Activated naive CD4-positive, alpha-beta T cell treated with Interleukin-2 at 50 U/mL for 16 hours (primary cell): ENCODE measurements at regions not wholly inside any gene's neighbourhood (a gene's known extent, or its start where the extent isn't known, plus 50 kb on each side); places are given as distances from the start of the nearest gene placed in this dataset.

Experiments used
- DNase-seq: peaks from one replicate; pipeline ENCODE4 v3.0.0-alpha.2; 2020

- DNase-seq = no peak
These were observed 542.7 kb upstream of the RAB6C start for GRCh38 chr2:129436809-129437208.

DNA sequence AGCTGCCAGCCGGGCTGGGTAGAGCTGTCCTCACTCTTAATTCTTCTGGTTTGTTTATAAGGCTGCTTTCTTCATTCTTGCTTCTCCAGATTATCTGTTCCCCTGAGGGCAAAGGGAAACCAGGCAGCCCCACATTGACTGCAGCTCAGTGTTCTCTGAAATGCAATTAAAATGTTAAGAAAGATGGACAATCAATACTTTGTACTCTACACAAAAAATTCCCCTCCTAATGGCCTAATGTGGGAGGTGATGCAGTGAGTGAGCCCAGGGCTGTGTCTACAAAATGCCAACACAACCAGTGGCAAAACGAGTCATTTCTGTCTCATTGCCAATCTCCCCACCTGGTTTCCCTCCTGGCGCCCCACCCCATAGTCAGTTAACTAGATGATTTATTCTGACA, 541.7 kb upstream of the RAB6C start:
- no peak for DNase-seq

DNA sequence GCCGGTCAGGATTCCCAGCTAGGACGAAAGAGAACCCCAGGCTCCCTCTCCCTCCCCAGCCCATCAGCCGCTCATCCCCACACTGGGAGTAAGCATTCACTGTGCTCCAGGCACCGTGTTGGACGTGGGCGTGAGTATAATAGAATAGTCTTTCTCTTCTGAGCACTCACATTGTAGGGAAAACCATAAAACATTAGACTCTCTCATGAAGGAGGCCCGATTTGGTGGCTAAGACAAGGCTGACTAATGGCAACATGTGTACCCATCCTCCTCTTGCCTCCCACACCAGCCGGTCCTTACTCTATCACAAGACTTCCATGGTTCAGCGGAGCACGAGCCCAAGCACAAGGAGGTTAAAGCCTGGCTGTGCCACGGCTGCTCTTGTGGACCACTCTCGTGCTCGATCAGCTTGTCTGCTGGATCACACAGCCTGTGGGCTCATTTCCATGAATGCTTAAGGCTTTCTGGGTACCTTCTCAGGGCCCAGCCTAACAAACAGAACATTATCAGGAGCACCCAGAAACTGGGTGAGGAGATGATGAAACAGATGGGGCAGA, 540.9 kb upstream of the RAB6C start:
- no peak for DNase-seq

DNA sequence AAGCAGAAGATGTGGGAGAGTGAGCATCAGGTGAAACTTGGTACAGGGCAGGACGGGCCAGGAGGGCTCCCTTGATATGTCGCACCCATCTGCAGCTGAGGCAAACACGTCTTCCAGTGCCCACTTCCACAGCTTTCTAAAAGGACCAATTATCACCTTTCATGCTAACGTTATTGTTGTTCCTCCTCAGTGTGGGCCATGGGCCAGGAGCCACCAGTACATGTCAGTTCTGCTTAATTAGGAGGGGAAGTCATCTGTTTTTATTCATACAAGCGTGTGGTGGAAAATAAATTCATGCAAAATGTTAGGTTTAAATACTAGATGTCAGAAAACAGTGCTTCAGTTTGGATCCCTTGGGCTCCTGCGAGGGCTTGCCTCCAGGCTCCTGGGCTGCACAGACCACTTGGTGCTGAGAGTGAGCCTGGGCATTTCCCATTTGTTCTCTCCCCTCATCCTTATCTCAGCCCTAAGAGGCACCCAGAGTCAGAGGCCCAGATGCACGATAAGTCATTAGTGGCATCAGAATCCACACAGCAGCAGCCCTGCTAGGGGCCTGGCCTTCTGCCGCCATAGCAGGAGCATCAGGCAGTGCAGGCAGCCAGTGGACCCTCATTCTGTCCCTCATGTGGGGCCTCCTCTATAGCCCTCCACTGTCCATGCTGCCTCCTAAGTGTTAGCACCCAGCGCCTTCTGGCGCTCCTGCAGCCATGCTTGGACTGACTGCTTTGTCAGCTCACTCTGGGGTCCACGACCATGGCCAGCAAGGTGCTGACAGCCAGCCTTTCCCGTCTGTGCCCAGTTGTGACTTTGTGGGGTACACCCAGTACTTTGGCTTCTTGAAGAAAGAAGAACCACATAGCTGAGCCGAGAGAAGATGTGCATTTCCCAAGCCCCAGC, 539.8 kb upstream of the RAB6C start:
- DNase-seq = no peak

GRCh38 chr2:129441610-129442009, 537.9 kb upstream of the RAB6C start:
- DNase-seq = no peak

- no peak for DNase-seq
These were observed 536.1 kb upstream of the RAB6C start for GRCh38 chr2:129443235-129443864.

DNA sequence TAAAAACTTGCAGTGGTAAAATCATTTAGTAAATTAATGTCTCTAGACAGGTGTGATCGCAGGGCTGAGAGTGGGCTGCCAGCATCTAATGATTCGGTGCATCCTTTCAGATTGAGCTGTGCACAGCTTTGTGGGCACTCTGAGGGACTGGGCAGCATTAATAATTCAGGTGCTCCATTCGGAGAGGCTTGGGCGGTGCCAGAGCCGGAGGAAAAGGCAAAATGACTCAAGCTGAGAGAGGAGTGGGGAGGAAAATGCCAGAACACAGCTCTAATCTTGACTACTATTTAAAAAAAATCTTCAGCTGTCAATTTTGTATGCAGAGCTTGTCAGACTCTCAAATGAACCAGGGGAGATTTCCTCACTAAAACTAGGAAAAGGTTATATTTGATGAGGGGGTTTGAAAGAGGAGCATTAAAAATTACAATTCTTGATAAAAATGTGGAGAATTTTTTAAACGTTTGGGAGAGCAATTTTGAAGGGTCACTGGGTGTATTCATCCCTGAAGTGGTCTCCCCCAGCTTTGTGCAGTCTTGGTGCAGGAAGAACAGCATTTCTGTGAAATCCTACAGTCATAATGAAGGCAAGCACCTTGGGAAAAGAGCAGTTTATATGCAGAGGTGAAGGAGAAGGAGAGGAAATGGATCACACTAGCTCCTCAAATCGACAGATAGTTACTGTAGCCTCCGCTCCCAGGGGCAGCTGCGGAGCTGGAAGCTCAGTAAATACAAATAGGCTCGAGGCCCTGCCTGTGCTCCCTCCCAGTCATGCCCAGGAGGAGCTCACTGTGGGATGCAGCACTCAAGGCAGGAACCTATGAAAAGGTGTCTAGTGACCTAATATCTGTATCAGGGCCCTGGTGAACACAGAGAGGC, 535.4 kb upstream of the RAB6C start:
- no peak for DNase-seq

DNA sequence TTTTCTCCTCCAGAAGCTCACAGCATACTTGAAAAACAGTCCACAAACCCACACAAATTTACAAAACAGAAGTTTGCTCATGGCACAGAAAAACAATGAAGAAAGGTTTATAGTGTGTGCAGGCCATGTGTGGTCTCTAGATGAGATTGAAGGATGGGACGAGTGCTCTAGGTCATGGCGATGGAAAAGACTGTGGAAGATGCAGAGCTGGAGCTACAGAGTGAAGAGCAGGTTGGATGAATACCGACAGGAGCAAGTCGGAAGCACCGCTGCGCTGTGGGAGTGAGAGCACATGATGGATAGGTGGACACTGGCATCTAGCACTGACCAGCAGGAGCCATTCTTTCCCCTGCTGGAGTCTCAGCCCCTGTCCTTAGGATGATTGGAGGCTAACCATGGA, 534.7 kb upstream of the RAB6C start:
- DNase-seq = no peak

DNA sequence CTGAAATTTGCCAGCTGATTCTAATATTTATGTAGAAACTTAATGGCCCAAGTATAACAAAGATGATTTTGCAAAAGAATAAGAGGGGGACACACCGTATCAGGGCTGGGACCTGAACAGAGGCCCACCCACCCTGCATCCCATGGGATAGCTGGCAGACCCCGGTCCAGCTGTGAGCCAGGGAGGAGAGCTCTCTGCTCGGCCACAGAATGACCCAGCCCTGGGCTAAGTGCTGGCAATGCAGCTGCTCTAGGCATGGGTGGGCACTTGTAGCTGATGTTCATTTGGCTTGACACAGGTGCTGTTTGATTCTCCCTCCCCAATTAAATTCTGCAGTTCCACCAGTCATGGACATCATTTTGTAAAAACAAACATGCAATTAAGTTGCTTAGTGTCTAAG, 522.8 kb upstream of the RAB6C start:
- no peak for DNase-seq

GRCh38 chr2:129457277-129457818, 522.1 kb upstream of the RAB6C start:
- no peak for DNase-seq

DNA sequence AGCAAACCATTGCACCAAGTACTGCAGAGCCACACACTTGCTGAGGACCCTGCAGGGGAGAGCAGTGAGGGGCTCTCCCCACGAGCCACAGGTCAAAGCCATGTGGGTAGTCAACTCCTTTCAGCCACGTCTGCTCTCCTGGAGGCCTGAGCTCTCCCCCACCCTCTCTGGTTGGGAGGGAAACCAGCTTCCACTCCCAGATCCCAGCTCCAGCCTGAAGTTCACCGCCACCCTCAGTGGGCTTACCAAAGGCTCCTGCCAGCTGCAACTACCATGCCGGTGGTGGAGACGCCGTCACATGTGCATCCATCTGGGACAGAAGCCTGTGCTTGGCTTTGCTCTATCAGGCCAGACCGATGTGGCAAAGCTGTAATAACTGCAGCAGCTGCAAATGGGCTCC, 521.5 kb upstream of the RAB6C start:
- DNase-seq = no peak

GRCh38 chr2:129458436-129458835, 521.0 kb upstream of the RAB6C start:
- no peak for DNase-seq

- DNase-seq = no peak
These were observed 520.1 kb upstream of the RAB6C start for GRCh38 chr2:129459200-129459876.

DNA sequence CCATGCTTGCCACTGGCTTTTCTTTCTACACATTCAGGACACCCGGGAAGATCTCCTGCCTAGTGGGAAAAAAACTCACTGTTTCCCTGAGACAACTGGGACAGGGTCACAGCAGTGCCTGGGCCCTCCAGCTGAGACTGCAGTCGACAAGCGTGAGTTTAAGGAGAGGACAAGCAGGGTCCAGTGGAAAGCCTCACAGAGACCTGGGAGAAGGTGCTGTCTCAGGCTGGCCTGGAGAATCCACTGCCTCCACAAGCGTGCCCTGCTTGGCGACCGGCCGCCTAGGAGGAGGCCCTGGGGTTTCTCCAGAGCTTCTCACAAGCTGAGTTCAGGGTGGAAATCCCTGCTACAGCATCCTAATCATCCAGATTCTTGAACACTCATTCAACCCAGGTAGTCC, 519.6 kb upstream of the RAB6C start:
- no peak for DNase-seq

GRCh38 chr2:129460299-129461198, 518.9 kb upstream of the RAB6C start:
- DNase-seq = no peak

DNA sequence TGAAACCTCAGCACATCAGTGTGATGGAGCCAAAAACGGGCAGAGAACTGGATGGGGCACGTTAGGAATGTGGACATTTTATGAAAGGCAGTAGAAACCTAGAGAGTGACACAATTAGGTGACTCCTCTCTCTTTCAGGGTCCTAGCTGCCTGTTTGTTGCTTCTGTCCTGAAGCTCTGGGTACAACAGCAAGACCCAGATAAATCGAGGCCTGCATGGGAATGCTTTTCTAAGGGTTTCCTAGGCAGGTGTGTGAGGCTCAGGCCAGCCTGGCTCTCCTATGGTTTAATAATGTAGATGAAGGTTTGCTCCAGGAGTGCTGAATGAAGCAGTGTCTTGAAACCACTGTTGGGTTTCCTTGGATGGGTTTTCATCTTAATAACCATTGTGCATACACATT, 517.1 kb upstream of the RAB6C start:
- DNase-seq = no peak

GRCh38 chr2:129462967-129463366, 516.5 kb upstream of the RAB6C start:
- no peak for DNase-seq

GRCh38 chr2:129464036-129464435, 515.4 kb upstream of the RAB6C start:
- DNase-seq = no peak

DNA sequence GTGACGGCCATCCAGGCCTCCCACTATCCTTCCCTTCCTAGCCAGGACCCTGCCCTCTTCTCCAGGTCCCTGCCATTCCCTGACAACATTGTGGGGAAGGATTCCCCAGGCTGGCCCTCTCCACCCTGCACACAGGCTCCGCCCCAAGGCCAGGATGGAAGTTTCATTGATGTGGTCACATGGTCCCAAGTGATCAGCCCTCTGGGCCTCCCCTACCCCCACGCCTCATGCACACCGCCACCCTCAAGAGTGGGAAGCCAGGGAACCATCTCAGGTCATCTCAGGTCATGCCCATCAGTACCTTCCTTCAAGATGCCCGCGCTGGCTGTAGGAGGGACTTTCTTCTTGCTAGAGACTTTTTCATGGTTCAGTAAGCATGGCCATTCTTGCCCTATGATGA, 514.8 kb upstream of the RAB6C start:
- DNase-seq = no peak

GRCh38 chr2:129465045-129465444, 514.4 kb upstream of the RAB6C start:
- no peak for DNase-seq

DNA sequence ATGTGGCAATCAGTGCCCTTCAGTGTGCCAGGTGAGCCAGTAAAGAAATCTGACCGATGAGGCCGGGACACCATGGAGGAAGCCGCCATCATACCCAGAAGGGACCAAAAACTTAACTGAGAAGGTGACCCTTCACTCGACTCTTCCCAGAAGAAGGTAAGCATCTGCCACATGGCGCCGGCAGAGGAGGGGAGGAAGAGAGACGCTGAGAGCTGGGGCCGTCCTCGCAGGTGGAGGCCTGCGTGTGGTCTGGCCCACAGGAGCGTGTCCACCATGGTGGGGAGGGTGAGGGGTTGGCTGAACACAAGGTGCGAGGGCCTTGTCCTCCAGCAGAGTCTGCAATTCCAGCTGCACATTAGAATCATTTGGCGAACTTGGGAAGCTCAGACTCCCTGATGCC, 513.1 kb upstream of the RAB6C start:
- DNase-seq = no peak
